HG03521 (cell line): ENCODE measurements at regions not wholly inside any gene's neighbourhood (a gene's known extent, or its start where the extent isn't known, plus 50 kb on each side); places are given as distances from the start of the nearest gene placed in this dataset.

Source experiments
- ATAC-seq: cut with Tn5 transposase; IDR thresholded peaks from one replicate; pipeline ENCODE4 v1.9.1; 2021; ENCODE audit warnings: mild to moderate bottlenecking, moderate library complexity; ENCODE audit not compliant: unreplicated experiment

GRCh38 chr11:10641912-10642697, 51.5 kb downstream of the IRAG1 start:
- ATAC-seq = no peak

- peak; percentile 81 for ATAC-seq
These were observed 52.2 kb downstream of the IRAG1 start for GRCh38 chr11:10641177-10641911.

- ATAC-seq = no peak
These were observed 53.2 kb downstream of the IRAG1 start for GRCh38 chr11:10640308-10640707.

GRCh38 chr11:10639350-10639749, 54.2 kb downstream of the IRAG1 start:
- ATAC-seq = no peak

- no peak for ATAC-seq
These were observed 55.1 kb downstream of the IRAG1 start for GRCh38 chr11:10638316-10638925.

GRCh38 chr11:10637731-10638151, 55.8 kb downstream of the IRAG1 start:
- ATAC-seq = no peak

GRCh38 chr11:10634407-10634806, 59.1 kb downstream of the IRAG1 start:
- no peak for ATAC-seq

- no peak for ATAC-seq
These were observed 60.3 kb downstream of the IRAG1 start for GRCh38 chr11:10633261-10633660.

- no peak for ATAC-seq
These were observed 61.1 kb downstream of the IRAG1 start for GRCh38 chr11:10632483-10632882.

- ATAC-seq = no peak
These were observed 61.8 kb downstream of the IRAG1 start for GRCh38 chr11:10631761-10632160.

GRCh38 chr11:10629411-10630002, 61.0 kb upstream of the LYVE1 start:
- no peak for ATAC-seq

- ATAC-seq = no peak
These were observed 60.2 kb upstream of the LYVE1 start for GRCh38 chr11:10628508-10629236.

GRCh38 chr11:10627816-10628215, 59.4 kb upstream of the LYVE1 start:
- ATAC-seq = no peak

GRCh38 chr11:10627291-10627690, 58.8 kb upstream of the LYVE1 start:
- ATAC-seq = no peak

- ATAC-seq = no peak
These were observed 57.5 kb upstream of the LYVE1 start for GRCh38 chr11:10625982-10626311.

- ATAC-seq = no peak
These were observed 57.0 kb upstream of the LYVE1 start for GRCh38 chr11:10625281-10625981.

- no peak for ATAC-seq
These were observed 55.6 kb upstream of the LYVE1 start for GRCh38 chr11:10623797-10624761.

- no peak for ATAC-seq
These were observed 54.7 kb upstream of the LYVE1 start for GRCh38 chr11:10622957-10623791.
